ENCODE measurements at regions not wholly inside any gene's neighbourhood (a gene's known extent, or its start where the extent isn't known, plus 50 kb on each side); places are given as distances from the start of the nearest gene placed in this dataset.

DNA sequence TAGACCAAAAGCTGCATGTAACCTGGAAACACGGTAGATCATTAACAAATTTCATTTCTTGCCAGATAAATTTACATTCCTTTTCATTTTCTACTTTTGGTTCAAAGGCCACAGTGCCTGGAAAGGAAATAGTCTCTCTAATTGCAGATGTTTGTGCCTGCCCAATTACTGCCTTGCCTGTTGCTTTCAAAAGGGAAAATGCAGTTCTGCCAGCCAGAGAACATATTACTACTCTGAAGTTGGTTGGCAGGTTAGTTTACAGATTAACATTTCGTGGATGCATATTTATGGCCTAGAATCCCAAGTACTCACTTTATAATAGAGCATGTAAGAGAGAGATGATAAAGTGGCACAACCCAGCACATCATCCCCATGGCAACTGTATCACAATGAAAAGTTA lies 124.3 kb upstream of the LRRC3B start:
- TF ChIP-seq, protein P1, sequence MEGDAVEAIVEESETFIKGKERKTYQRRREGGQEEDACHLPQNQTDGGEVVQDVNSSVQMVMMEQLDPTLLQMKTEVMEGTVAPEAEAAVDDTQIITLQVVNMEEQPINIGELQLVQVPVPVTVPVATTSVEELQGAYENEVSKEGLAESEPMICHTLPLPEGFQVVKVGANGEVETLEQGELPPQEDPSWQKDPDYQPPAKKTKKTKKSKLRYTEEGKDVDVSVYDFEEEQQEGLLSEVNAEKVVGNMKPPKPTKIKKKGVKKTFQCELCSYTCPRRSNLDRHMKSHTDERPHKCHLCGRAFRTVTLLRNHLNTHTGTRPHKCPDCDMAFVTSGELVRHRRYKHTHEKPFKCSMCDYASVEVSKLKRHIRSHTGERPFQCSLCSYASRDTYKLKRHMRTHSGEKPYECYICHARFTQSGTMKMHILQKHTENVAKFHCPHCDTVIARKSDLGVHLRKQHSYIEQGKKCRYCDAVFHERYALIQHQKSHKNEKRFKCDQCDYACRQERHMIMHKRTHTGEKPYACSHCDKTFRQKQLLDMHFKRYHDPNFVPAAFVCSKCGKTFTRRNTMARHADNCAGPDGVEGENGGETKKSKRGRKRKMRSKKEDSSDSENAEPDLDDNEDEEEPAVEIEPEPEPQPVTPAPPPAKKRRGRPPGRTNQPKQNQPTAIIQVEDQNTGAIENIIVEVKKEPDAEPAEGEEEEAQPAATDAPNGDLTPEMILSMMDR (IDR thresholded peaks at IDR 0.05) = no peak
- TF ChIP-seq POLR2A (IDR thresholded peaks at IDR 0.05) (no peak), EP300 (IDR thresholded peaks at IDR 0.05) (no peak)

All from tibial nerve (tissue), 4 donors.